SJSA1 (cell line): ENCODE measurements at regions not wholly inside any gene's neighbourhood (a gene's known extent, or its start where the extent isn't known, plus 50 kb on each side); places are given as distances from the start of the nearest gene placed in this dataset.
"Not testable (repeated sequence)": the region's sequence is repeated elsewhere in the genome, so short reads cannot be mapped to it uniquely, and the experiment has no call there.

Source experiments
- DNase-seq, 2 experiments: peaks; one replicate each; pipeline ENCODE4 v3.0.0-alpha.2; 2015 to 2020; ENCODE audit warnings: low spot score in 2 of 2, low read depth in 1 of 2
- H3K27ac ChIP-seq: fragments of 250-450 bp; sonication (Bioruptor Pico); 2 replicates; pipeline ENCODE4 v1.5.1; 2020; ENCODE audit warnings: mild to moderate bottlenecking, moderate library complexity
- H3K27me3 ChIP-seq: fragments of 250-450 bp; sonication (Bioruptor Pico); replicated peaks from 2 replicates; pipeline ENCODE4 v1.5.1; 2020; ENCODE audit warnings: mild to moderate bottlenecking, moderate library complexity
- H3K36me3 ChIP-seq: fragments of 250-450 bp; sonication (Bioruptor Pico); 2 replicates; pipeline ENCODE4 v1.5.1; 2020; ENCODE audit warnings: mild to moderate bottlenecking
- H3K4me1 ChIP-seq: fragments of 250-450 bp; sonication (Bioruptor Pico); replicated peaks from 2 replicates; pipeline ENCODE4 v1.6.1; 2021; ENCODE audit warnings: mild to moderate bottlenecking
- H3K4me3 ChIP-seq: fragments of 250-450 bp; sonication (Bioruptor Pico); 2 replicates; pipeline ENCODE4 v1.5.1; 2020; ENCODE audit warnings: mild to moderate bottlenecking
- H3K9me3 ChIP-seq: fragments of 250-450 bp; sonication (Bioruptor Pico); replicated peaks from 2 replicates; pipeline ENCODE4 v1.5.1; 2020; ENCODE audit warnings: mild to moderate bottlenecking

- DNase-seq, H3K4me1 ChIP-seq, H3K4me3 ChIP-seq, H3K27ac ChIP-seq, H3K9me3 ChIP-seq, H3K27me3 ChIP-seq, H3K36me3 ChIP-seq: not testable (repeated sequence)
Measured at GRCh38 chr4:91791631-91792030, 512.1 kb upstream of the GRID2 start.

GRCh38 chr4:91795947-91796346 lies 507.8 kb upstream of the GRID2 start:
- Histone ChIP-seq H3K27ac (no peak overlapping the region), H3K27me3 (no peaks in the 10 kb centered on the region), H3K4me1 (no peaks in the 10 kb centered on the region), H3K36me3 (no peaks in the 10 kb centered on the region), H3K4me3 (no peak overlapping the region), H3K9me3 (no peaks in the 10 kb centered on the region)
- DNase-seq, result no peak

- DNase-seq, result no peak
- H3K27me3 ChIP-seq, result no peaks in the 10 kb centered on the region
- no peaks in the 10 kb centered on the region for H3K36me3 ChIP-seq
- H3K4me1 ChIP-seq, result no peaks in the 10 kb centered on the region
- 0 out of 2 replicates have a peak, but pooled peaks cover 4% of the 10 kb centered on the region for H3K9me3 ChIP-seq
- H3K4me3 ChIP-seq, result no peak overlapping the region
- H3K27ac ChIP-seq, result no peak overlapping the region
Measured at GRCh38 chr4:91812319-91812718, 491.4 kb upstream of the GRID2 start.

DNA sequence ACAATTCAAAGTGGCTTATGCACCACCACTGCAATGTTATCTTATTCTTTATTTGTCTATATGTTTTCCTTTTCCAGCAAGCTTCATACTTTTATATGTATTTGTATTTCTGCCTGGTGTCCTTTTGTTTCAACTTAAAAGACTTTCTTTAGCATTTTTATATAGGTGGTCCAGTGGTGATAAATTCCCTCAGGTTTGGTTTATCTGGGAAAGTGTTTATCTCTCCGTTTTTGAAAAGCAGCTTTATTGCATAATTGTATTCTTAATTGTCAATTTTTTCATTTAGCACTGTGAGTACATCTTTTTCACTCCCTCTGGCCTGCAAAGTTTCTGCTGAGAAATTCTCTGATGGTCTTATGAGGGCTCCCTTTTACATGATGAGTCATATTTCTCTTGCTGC lies 479.0 kb upstream of the GRID2 start:
- no peak overlapping the region for H3K4me3 ChIP-seq
- H3K27me3 ChIP-seq, result no peaks in the 10 kb centered on the region
- H3K4me1 ChIP-seq, result no peaks in the 10 kb centered on the region
- no peak overlapping the region for H3K27ac ChIP-seq
- peaks cover 3% of the 10 kb centered on the region; the same call in 1 of the 2 replicates for H3K9me3 ChIP-seq
- H3K36me3 ChIP-seq, result no peaks in the 10 kb centered on the region
- DNase-seq, result no peak

- Histone ChIP-seq H3K27ac (no peak overlapping the region), H3K4me3 (no peak overlapping the region), H3K4me1 (no peaks in the 10 kb centered on the region), H3K36me3 (no peaks in the 10 kb centered on the region), H3K9me3 (peaks cover 3% of the 10 kb centered on the region; the same call in 1 of the 2 replicates), H3K27me3 (no peaks in the 10 kb centered on the region)
- DNase-seq, result no peak
Measured at GRCh38 chr4:91826186-91826585, 477.6 kb upstream of the GRID2 start.

- no peak for DNase-seq
- H3K27me3 ChIP-seq, result no peaks in the 10 kb centered on the region
- H3K27ac ChIP-seq, result no peak overlapping the region
- H3K4me3 ChIP-seq, result no peak overlapping the region
- H3K9me3 ChIP-seq, result no peaks in the 10 kb centered on the region; the same call in 1 of the 2 replicates
- H3K36me3 ChIP-seq, result no peaks in the 10 kb centered on the region
- no peaks in the 10 kb centered on the region for H3K4me1 ChIP-seq
Measured at GRCh38 chr4:91827914-91828313, 475.9 kb upstream of the GRID2 start.

DNA sequence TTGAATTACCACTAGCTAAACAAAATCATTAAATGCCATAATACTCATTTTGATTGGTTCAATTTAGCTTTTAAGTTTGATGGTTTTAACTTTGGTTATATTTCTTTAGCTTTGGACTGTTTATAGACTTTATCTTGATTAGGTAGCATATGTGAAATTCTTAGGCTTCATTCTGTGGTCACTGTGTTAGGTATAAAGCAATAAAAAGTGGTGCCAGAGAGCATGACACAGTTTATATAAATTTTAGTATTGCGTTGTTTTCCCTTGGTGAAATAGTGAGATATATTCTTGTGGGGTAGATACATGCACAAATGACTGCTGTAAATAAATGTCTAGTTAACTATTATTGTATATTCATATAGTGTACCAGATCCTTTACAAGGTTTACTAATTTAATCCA lies 474.2 kb upstream of the GRID2 start:
- Histone ChIP-seq H3K36me3 (no peaks in the 10 kb centered on the region), H3K4me1 (no peaks in the 10 kb centered on the region), H3K27me3 (no peaks in the 10 kb centered on the region), H3K9me3 (no peaks in the 10 kb centered on the region; the same call in 1 of the 2 replicates), H3K4me3 (no peak overlapping the region), H3K27ac (no peak overlapping the region)
- DNase-seq, result no peak

DNA sequence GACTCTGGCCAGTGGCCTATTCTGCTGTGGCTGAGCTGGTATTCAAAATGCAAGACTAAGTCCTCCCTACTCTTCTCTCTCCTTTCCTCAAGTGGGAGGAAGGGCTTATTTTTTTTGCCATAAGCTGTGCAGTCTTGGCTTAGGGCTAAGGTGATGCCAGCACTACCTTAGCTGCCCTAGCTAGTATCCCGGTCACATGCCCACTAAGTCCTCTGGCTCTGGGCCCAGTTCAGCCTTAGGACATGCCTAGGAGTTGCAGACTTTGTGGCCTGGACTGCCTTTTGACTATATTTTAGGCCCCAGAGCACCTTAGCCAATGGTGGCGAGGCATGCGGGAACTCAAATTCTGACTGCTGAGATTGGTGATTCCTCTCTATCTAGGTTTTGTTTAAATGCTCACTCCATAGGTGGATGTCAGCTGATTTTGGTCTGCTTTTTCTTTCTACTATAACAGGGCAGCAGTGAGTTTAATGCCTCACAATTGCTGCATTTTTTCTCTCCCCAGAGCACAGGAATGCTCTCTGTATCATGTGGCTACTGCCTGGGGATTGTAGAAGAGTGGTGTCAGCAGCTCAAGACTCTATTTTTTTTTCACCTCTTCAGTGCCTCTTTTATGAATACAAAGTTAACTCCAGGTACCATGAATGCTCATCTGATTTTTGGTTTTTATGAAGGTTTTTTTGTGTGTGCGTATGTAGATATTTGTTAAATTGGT lies 472.9 kb upstream of the GRID2 start:
- no peak overlapping the region for H3K27ac ChIP-seq
- DNase-seq, result no peak
- no peaks in the 10 kb centered on the region for H3K36me3 ChIP-seq
- no peak overlapping the region for H3K4me3 ChIP-seq
- no peaks in the 10 kb centered on the region; the same call in 1 of the 2 replicates for H3K9me3 ChIP-seq
- H3K4me1 ChIP-seq, result no peaks in the 10 kb centered on the region
- no peaks in the 10 kb centered on the region for H3K27me3 ChIP-seq

DNA sequence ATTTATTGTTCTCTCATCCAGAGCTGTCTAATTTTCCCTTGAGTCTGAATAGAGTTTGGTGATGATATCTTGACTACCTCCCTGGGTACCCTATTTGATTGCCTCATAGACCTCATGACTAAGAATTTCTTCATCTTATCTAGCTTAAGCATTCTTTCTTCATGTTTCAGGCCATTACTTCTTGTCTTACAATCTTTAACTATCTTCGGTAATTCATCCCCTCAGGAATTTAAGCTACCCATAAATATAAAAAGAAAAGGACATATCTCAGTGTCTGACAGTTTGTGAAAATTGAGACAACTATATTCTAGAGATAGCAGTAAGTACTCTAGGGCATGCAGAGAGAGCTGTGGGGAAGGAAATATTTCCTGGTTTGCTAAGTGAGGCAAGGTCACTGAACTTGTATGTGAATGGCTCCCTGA lies 466.1 kb upstream of the GRID2 start:
- H3K36me3 ChIP-seq, result no peaks in the 10 kb centered on the region
- H3K9me3 ChIP-seq, result no peaks in the 10 kb centered on the region
- no peak overlapping the region for H3K4me3 ChIP-seq
- H3K27me3 ChIP-seq, result no peaks in the 10 kb centered on the region
- no peak for DNase-seq
- H3K27ac ChIP-seq, result no peak overlapping the region
- H3K4me1 ChIP-seq, result no peaks in the 10 kb centered on the region

DNA sequence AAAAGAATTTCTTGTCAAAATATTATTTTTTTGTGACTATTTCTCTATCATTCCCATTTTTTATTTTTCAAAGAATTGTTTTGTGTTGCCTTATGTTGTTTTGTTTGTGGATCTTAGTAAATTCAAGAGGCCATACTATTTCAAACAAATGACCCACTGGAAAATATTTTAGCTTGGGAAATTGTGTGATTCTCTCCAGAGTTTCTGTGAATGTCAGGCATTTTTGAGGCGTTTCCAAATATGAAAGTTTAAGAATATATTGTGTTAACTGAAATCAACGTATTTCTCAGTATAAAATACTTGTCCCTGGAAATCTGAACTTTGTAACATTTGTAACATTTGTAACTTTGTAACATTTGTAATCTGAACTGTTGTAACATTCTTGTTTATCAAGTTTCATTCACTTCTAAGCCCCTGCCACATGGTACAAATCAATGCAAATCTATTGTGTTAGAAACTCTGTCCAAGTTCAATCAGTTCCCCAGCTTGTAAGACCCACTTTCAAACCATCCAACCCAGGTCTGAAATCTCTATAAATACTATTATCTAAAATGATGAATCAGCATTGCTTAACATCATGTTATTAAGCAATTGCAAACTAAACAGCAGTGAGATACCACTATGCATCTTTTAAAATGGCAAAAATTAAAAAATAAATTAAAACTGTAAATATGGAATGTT lies 465.4 kb upstream of the GRID2 start:
- Histone ChIP-seq H3K9me3 (no peaks in the 10 kb centered on the region), H3K4me3 (no peak overlapping the region), H3K27me3 (no peaks in the 10 kb centered on the region), H3K36me3 (no peaks in the 10 kb centered on the region), H3K27ac (no peak overlapping the region), H3K4me1 (no peaks in the 10 kb centered on the region)
- no peak for DNase-seq

- no peaks in the 10 kb centered on the region for H3K9me3 ChIP-seq
- DNase-seq, result no peak
- H3K36me3 ChIP-seq, result no peaks in the 10 kb centered on the region
- no peak overlapping the region for H3K27ac ChIP-seq
- H3K4me1 ChIP-seq, result no peaks in the 10 kb centered on the region
- H3K4me3 ChIP-seq, result no peak overlapping the region
- H3K27me3 ChIP-seq, result no peaks in the 10 kb centered on the region
Measured at GRCh38 chr4:91840359-91840758, 463.4 kb upstream of the GRID2 start.

DNA sequence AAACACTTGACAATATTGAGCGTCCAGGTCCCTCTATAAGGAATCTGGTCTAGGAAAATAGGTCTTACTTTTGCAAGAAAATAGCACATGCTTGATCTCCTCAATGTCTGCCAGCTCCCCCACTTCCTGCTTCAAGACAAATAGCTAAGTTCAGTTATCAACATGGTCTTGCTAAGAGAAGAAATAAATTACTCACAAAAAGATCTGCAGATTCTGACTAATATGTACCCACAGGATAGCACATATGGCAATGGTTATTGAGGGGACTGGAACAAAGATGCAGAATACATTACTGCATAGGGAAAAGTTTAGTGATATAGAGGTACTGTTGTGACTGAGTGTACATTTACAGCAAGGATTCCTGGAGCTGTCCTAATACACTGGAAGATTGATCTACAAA lies 457.5 kb upstream of the GRID2 start:
- DNase-seq, result no peak
- H3K36me3 ChIP-seq, result no peaks in the 10 kb centered on the region
- H3K27ac ChIP-seq, result no peak overlapping the region
- no peaks in the 10 kb centered on the region for H3K4me1 ChIP-seq
- H3K4me3 ChIP-seq, result no peak overlapping the region
- H3K27me3 ChIP-seq, result no peaks in the 10 kb centered on the region
- H3K9me3 ChIP-seq, result peaks cover 6% of the 10 kb centered on the region; the same call in 1 of the 2 replicates

- Histone ChIP-seq H3K36me3 (no peaks in the 10 kb centered on the region), H3K27me3 (no peaks in the 10 kb centered on the region), H3K9me3 (peaks cover 2% of the 10 kb centered on the region; the same call in 1 of the 2 replicates)
Measured at GRCh38 chr4:91851456-91851855, 452.3 kb upstream of the GRID2 start.

DNA sequence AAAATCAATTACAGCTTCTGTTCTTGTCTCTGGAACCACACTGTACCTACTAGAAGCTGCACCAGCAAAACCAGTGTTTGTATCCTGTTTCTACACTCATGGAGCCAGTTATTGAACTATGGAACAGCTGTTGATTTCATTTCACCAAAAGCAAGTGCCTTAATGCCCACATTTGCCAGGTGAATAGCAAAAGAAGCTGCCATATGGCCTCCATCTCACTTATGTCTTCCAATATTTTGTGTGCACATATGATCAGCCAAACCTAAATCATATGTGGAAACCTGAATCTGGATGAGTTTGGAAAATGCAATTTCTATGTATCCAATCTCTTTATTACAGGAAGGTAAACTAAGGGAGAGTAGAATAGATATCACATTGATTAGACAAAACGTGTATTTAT lies 415.8 kb upstream of the GRID2 start:
- no peaks in the 10 kb centered on the region for H3K27me3 ChIP-seq
- no peaks in the 10 kb centered on the region for H3K36me3 ChIP-seq
- H3K4me1 ChIP-seq, result no peaks in the 10 kb centered on the region
- H3K27ac ChIP-seq, result no peak overlapping the region
- no peaks in the 10 kb centered on the region for H3K9me3 ChIP-seq
- no peak overlapping the region for H3K4me3 ChIP-seq
- DNase-seq, result no peak

More at GRCh38 chr4:91851456-91851855, 452.3 kb upstream of the GRID2 start:
- Histone ChIP-seq H3K27ac (no peak overlapping the region), H3K4me3 (no peak overlapping the region), H3K4me1 (no peaks in the 10 kb centered on the region)
- no peak for DNase-seq
